GM18519 (cell line): ENCODE measurements at regions not wholly inside any gene's neighbourhood (a gene's known extent, or its start where the extent isn't known, plus 50 kb on each side); places are given as distances from the start of the nearest gene placed in this dataset.
A peak's percentile ranks its signal among the peaks of the same experiment; 100 is the strongest.

Experiments used
- ATAC-seq: cut with Tn5 transposase; IDR thresholded peaks from one replicate; pipeline ENCODE4 v1.9.1; 2021; ENCODE audit warnings: mild to moderate bottlenecking, moderate library complexity; ENCODE audit not compliant: unreplicated experiment, low FRiP score

- ATAC-seq, result no peak
Measured at GRCh38 chr13:48181482-48182145, 51.4 kb upstream of the ITM2B start.

DNA sequence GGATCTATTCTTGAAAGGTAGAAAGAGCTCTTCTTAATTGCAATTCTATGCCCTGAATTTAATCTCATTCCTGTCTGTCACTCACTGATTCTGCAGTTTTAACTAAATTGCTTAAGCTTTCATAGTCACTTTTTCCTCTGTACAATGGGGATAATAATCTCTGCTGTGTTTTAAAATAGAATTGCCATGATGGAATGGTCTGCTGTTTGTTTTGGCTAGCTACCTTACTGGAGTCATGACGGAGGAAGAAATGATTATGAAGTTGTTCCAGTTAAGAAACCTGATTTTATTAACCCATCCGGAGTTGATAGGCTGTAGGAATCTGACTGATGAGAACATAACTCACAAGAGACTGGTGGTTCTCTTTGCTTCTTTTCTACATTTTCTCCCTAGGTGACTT, 54.9 kb upstream of the ITM2B start:
- ATAC-seq, result no peak

GRCh38 chr13:48176781-48177180, 56.2 kb upstream of the ITM2B start:
- ATAC-seq, result no peak

GRCh38 chr13:48175185-48175584, 57.8 kb upstream of the ITM2B start:
- ATAC-seq, result no peak

- ATAC-seq, result no peak
Measured at GRCh38 chr13:48167866-48168265, 65.1 kb upstream of the ITM2B start.

GRCh38 chr13:48165727-48166126, 67.3 kb upstream of the ITM2B start:
- ATAC-seq, result no peak

- ATAC-seq, result no peak
Measured at GRCh38 chr13:48165063-48165462, 67.9 kb upstream of the ITM2B start.

GRCh38 chr13:48163061-48163460, 68.2 kb upstream of the MED4 start:
- no peak for ATAC-seq

DNA sequence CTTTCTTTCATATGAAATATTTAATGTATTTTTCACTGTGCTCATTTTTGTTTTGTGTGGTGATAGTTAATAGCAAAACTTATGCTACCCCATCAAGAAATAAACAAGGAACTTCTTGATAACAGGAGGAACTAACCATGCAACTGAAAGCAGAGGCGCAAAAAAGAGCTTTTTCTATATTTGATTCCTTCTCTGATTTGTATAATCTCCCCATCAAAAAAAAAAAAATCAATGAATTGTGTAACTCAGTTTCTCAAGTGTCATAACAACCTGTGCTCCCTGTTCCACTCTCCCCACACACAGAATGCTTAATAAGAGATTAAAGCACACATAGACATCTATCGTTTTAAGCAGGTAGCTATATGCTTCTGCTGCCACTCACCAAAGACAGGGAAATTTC, 67.3 kb upstream of the MED4 start:
- ATAC-seq, result no peak

GRCh38 chr13:48161530-48162179, 66.8 kb upstream of the MED4 start:
- no peak for ATAC-seq

DNA sequence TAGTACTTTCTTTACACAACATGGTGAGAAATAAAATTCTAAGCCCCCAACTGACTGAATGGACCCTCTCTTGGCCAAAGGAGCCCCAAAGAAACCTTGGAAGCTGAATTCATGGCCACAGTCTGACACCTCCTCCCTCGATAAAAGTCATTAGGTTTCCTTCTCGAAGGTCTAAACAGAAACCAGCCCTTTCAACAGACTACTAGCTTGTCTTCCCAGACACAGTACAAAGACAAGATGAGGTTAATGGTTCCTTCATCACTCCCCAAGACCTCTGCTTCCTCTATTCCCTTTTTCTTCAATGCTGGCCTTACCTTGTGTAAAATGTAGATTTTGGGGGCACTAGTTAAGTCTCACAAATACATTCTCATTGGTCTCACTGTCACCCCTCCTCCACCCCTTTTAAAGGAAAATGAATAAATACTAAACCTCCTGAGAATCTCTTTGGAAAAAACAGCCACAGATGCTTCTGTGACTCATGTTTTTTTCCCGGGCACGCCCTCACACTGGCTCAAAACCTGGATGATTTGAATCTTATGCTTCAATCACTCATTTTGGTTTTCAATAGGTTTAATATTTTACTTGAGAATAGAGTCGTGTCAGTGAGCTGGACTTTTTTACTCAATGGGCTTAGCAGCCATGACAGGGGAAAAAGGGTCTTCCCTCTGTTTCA, 65.8 kb upstream of the MED4 start:
- ATAC-seq, result no peak

DNA sequence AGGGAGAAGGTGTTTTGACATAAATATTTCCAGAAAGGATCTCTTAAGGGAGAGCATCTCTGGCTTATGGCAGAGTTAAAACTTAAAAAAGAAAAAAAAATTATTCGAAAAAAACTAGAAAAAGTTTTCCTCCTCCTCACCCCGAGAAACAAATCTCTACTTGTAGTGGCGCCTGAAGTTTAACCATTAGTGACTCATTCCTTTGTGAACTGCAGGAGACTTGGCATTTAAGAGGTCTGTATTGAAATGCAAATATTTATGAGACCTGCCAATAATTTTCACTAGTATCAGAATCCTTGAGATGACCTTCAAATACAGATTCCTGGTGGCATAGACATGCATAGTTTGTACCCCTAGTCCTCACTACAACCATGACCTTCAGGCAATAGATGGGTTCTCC, 64.9 kb upstream of the MED4 start:
- ATAC-seq, result no peak

GRCh38 chr13:48159401-48159800, 64.5 kb upstream of the MED4 start:
- ATAC-seq, result no peak

DNA sequence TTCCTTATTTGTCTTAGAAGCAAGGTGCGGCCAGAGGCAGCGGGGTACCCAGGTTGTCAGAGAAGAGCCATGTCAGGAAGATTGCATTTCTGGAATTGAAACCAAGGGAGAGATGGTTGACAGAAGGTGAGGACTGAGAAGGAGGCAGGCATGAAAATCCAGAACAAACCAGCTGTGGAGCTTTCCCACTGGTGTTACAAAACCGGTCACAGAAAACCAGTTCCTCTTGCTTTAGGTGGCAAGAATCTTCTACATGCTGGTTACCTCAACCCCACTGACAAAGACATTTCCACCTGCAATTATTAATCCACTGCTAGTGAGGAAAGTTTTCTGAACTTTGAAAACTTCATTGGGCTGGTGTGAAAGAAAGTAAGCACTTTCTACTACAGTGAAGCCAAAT, 64.0 kb upstream of the MED4 start:
- ATAC-seq, result no peak

GRCh38 chr13:48158290-48158689, 63.4 kb upstream of the MED4 start:
- no peak for ATAC-seq

- no peak for ATAC-seq
Measured at GRCh38 chr13:48156466-48156865, 61.6 kb upstream of the MED4 start.

DNA sequence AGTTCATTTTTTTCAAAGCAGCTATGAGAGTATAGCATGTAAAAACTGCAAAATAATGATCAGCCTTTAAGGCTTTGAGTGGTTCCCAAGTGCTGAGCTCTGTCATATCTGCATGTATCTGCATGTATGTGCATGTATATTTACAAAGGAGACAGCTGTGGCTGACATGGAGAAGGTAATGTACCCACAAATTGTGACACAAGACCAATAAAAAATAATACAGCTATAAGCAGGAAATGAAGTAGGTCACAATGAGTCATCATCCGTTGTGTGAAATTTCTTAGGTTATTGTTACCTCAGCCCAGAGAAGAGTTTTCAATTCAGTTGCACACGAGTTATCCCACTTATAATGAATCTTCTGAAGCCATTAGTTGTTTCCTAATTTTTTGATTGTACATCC, 60.9 kb upstream of the MED4 start:
- ATAC-seq, result peak; percentile 64

- no peak for ATAC-seq
Measured at GRCh38 chr13:48154671-48155070, 59.8 kb upstream of the MED4 start.

- no peak for ATAC-seq
Measured at GRCh38 chr13:48153186-48153585, 58.3 kb upstream of the MED4 start.

DNA sequence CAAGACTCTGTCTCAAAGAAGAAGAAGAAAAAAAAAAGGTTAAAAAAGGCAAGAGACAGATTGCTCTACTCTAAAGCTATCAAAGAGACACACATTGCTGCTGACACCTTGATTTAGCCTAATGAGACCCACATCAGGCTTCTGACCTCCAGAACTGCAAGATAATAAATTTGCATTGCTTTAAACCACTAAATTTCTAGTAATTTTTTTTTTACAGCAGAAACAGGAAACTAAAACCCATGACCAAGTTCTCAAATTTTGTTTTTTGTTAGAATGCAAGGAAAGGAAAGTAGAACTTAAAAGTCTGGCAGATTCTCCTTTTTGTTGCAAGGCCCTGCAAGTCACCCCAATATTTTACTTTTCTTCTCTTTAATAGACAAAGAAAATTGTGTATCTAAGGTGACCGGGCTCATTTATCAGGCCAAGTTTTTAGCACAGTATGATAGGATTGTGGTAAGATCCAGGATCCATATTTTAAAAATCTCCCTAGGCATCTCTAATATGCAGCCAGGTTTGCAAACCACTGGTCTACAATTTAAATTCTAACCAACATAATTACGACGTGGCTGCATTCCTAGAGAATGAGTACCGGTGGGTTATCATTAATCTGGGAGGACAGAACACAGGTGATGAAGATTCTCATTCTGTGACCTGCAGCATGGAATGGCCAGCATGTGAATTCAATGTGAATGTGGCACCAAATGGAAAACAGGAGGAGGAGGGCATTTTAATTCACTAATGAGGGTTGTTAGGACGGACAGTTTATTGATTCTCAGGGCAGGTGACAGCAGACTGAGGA, 56.7 kb upstream of the MED4 start:
- no peak for ATAC-seq

DNA sequence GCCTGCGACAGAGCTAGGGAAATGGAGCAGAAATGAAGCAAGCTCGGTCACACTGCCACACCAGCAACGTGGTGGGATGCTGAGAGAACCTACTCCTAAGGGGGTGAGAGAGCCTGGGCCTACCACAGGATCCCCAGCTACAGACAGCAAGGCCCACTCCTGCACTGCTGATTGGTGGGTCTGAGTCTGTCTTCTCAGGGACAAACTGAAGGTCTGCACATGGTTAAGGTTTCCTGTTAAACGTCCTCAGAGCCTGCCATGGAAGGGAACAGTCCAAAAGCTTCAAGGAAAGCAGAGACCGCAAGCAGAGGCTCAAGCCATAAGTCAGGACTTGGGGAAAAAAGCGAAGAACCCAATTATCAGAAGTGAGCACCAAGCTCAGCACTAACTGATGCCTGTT, 53.5 kb upstream of the MED4 start:
- no peak for ATAC-seq
